ENCODE measurements at regions not wholly inside any gene's neighbourhood (a gene's known extent, or its start where the extent isn't known, plus 50 kb on each side); places are given as distances from the start of the nearest gene placed in this dataset.

DNA sequence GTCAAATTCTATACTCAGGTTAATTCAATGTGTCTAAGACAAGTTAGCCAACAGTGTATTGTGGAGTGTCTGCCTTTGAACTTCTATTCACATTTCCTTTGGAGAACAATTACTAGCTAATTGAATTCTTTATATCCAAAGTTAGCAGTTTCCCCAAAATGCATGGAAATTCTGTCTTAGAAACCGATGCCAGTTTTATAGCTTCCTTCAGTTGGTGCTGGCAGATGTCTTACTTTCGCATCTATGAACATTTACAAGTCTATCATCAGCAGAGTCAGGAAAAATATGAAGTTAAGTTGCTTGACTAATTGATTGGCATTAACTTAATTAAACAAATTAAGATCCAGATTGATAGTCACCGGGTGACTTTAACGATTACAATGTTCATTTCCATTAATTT is 527.6 kb upstream of the CDH18 start:
- TF ChIP-seq, protein P1, sequence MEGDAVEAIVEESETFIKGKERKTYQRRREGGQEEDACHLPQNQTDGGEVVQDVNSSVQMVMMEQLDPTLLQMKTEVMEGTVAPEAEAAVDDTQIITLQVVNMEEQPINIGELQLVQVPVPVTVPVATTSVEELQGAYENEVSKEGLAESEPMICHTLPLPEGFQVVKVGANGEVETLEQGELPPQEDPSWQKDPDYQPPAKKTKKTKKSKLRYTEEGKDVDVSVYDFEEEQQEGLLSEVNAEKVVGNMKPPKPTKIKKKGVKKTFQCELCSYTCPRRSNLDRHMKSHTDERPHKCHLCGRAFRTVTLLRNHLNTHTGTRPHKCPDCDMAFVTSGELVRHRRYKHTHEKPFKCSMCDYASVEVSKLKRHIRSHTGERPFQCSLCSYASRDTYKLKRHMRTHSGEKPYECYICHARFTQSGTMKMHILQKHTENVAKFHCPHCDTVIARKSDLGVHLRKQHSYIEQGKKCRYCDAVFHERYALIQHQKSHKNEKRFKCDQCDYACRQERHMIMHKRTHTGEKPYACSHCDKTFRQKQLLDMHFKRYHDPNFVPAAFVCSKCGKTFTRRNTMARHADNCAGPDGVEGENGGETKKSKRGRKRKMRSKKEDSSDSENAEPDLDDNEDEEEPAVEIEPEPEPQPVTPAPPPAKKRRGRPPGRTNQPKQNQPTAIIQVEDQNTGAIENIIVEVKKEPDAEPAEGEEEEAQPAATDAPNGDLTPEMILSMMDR (conservative IDR thresholded peaks at IDR 0.05; ENCODE audit: low read depth, low read length): no peak
- no peak overlapping the region for H3K4me3 ChIP-seq (ENCODE audit: low read depth, low read length)
- no peak for DNase-seq (ENCODE audit: low read depth)

DNA sequence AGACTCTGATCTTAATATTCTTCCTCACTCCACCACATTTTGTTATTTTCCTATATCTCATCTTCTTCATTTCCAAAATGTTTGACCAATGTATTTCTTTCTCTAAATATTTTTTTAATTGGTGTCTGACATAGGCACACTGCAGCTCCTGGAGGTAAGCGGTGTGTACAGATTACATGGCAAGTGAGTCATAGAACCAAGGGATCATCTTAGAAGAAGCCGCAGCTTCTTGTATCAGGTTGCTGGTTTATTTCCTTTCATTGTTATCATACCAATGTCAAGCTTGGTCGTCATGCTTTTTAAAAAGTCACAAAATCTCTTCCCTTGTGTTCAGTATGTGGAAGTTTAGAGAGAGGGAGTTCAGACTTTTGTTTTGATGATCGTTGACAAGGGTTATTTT is 526.1 kb upstream of the CDH18 start:
- DNase-seq (ENCODE audit: low read depth): peak; percentile 2
- no peak overlapping the region for H3K4me3 ChIP-seq (ENCODE audit: low read depth, low read length)
- TF ChIP-seq, protein P1 (conservative IDR thresholded peaks at IDR 0.05; ENCODE audit: low read depth, low read length): no peak

DNA sequence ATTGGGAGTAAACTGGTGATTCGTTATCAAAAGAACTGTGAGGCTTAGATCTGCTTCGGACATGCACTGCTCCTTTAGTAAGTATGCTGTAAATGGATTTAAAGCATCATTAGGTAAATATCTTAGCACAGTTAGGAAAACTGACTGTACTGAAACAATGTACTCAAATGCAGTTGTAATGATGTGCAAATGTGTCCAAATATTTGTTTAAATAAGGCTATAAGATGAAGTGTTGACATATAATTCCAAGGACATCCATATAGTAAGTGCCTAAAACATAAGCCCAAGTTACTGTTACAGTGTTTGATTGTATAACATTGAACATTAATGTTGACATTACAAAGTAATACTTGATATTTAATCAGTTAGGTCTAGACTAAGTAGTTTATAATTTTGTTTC is 512.5 kb upstream of the CDH18 start:
- TF ChIP-seq, protein P1 (conservative IDR thresholded peaks at IDR 0.05; ENCODE audit: low read depth, low read length): no peak
- no peak for DNase-seq (ENCODE audit: low read depth)
- no peak overlapping the region for H3K4me3 ChIP-seq (ENCODE audit: low read depth, low read length)

DNA sequence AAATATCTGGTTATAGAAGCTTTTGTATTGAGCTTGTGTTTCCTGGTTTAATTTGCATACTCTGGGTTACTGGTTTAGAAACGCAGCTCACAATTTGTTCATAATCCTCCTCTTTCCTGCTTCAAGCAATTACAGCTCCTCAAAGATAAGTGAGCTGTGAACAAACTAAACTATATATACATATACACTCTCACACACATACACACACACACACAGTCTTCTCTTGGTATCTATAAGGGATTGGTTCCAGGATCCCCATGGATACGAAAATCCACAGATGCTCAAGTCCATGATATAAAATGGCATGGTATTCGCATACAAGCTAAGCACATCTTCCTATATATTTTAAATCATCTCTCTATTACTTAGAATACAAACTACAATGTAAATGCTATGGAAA is 510.9 kb upstream of the CDH18 start:
- DNase-seq (ENCODE audit: low read depth): no peak

DNA sequence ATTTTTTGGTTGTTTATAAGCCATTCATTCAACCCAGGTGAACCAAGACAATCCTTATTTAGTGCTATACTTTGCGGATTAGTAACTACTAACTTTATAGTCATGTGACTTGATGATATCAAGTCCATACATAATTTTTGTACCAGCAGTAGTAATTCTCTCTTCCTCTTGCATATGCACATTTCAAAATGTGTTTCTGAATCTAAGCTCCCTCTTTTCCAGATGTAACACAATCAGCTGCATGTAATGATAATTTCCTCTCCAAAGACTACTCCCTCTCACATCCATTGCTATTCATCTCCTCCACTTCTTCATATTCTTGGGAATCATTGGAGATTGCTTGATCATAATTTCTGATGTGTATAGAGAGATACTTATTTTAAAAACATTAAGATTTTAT is 510.1 kb upstream of the CDH18 start:
- TF ChIP-seq, protein P1 (conservative IDR thresholded peaks at IDR 0.05; ENCODE audit: low read depth, low read length): no peak
- H3K4me3 ChIP-seq (ENCODE audit: low read depth, low read length): no peak overlapping the region
- no peak for DNase-seq (ENCODE audit: low read depth)

More for the DNA sequence above, 510.9 kb upstream of the CDH18 start:
- H3K4me3 ChIP-seq (ENCODE audit: low read depth, low read length): no peak overlapping the region
- TF ChIP-seq, protein P1 (conservative IDR thresholded peaks at IDR 0.05; ENCODE audit: low read depth, low read length): no peak

DNA sequence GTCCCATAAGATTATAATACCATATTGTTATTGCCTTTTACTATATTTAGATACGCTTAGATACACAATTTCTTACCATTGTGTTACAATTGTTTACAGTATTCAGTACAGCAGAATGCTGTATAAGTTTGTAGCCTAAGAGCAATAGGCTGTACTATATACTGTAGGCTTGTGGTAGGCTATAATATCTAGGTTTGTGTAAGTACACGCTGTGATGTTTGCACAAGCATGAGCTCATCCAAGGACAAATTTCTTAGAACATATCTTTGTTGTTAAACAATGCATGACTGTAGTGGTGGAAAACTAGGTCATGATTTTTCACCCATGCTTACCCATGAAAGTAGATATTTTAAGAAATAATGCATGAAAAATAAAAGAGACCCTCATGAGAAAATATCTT is 509.4 kb upstream of the CDH18 start:
- DNase-seq (ENCODE audit: low read depth): no peak
- H3K4me3 ChIP-seq (ENCODE audit: low read depth, low read length): no peak overlapping the region
- TF ChIP-seq, protein P1 (conservative IDR thresholded peaks at IDR 0.05; ENCODE audit: low read depth, low read length): no peak

DNA sequence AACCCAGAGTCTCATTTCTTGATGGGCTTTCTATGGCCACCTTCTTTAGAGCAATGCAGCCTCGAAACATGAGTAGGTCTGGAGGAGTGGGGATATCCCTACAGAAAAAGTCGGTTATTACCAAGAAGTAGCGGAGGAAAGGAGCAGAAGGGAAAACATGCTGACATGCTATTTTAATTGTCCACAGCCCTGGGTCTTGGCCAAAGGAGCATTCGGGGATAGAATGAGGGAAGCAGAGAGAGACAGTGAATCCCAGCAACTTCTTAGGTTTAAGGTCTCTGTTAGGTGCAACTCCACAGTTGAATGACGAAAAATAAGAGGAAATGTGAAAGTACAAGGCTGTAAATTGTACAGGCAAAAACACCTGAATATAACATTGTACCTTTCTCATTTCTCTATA is 506.7 kb upstream of the CDH18 start:
- H3K4me3 ChIP-seq (ENCODE audit: low read depth, low read length): no peak overlapping the region
- DNase-seq (ENCODE audit: low read depth): no peak
- TF ChIP-seq, protein P1 (conservative IDR thresholded peaks at IDR 0.05; ENCODE audit: low read depth, low read length): no peak

All from choroid plexus epithelial cell (primary cell).